GM23338 (cell line): ENCODE measurements at regions not wholly inside any gene's neighbourhood (a gene's known extent, or its start where the extent isn't known, plus 50 kb on each side); places are given as distances from the start of the nearest gene placed in this dataset.
"Not testable (repeated sequence)": the region's sequence is repeated elsewhere in the genome, so short reads cannot be mapped to it uniquely, and the experiment has no call there.

Experiments
- ATAC-seq: fragments of 200-7000 bp; cut with Tn5 transposase; 3 replicates; pipeline ENCODE4 v1.9.1; 2020
- DNase-seq: peaks from one replicate; pipeline ENCODE4 v3.0.0-alpha.2; 2015; ENCODE audit warnings: low spot score
- H2AFZ ChIP-seq: fragments of 200-600 bp; sonication (generic); 2 replicates; pipeline ENCODE4 v1.8.0; 2016; ENCODE audit warnings: antibody characterized with exemption, mild to moderate bottlenecking, moderate library complexity
- H3F3A ChIP-seq: fragments of 200-600 bp; sonication (generic); replicated peaks from 2 replicates; pipeline ENCODE4 v1.8.0; 2017; ENCODE audit warnings: antibody characterized with exemption, mixed run types, low read depth
- H3K27ac ChIP-seq: fragments of 200-600 bp; sonication (generic); 2 replicates; pipeline ENCODE4 v1.6.1; 2016; ENCODE audit warnings: low read depth
- H3K27me3 ChIP-seq: fragments of 200-600 bp; sonication (generic); 2 replicates; pipeline ENCODE4 v1.8.0; 2016; ENCODE audit warnings: mild to moderate bottlenecking, mixed run types, moderate library complexity; ENCODE audit not compliant: insufficient read depth
- H3K36me3 ChIP-seq: fragments of 200-600 bp; sonication (generic); 2 replicates; pipeline ENCODE4 v1.8.0; 2016; ENCODE audit warnings: mild to moderate bottlenecking; ENCODE audit not compliant: insufficient read depth
- H3K4me1 ChIP-seq: fragments of 200-600 bp; sonication (generic); 2 replicates; pipeline ENCODE4 v1.8.0; 2016; ENCODE audit warnings: mild to moderate bottlenecking, moderate library complexity; ENCODE audit not compliant: insufficient read depth
- H3K4me2 ChIP-seq: fragments of 200-600 bp; sonication (generic); 2 replicates; pipeline ENCODE4 v1.7.1; 2017; ENCODE audit warnings: mixed run types
- H3K4me3 ChIP-seq: fragments of 200-600 bp; sonication (generic); 2 replicates; pipeline ENCODE4 v1.6.1; 2016; ENCODE audit warnings: mixed run types
- H3K79me2 ChIP-seq: fragments of 200-600 bp; sonication (generic); replicated peaks from 2 replicates; pipeline ENCODE4 v1.8.0; 2017; ENCODE audit warnings: mild to moderate bottlenecking; ENCODE audit not compliant: insufficient read depth
- H3K9me2 ChIP-seq: fragments of 200-600 bp; sonication (generic); 2 replicates; pipeline ENCODE4 v1.8.0; 2017; ENCODE audit not compliant: insufficient read depth
- H4K20me1 ChIP-seq: fragments of 200-600 bp; sonication (generic); replicated peaks from 2 replicates; pipeline ENCODE4 v1.8.0; 2017; ENCODE audit warnings: mild to moderate bottlenecking; ENCODE audit not compliant: insufficient read depth
- H3K27ac Mint-ChIP-seq: 2 replicates; pipeline ENCODE4 v1.8.0; 2020; ENCODE audit warnings: inconsistent platforms, mild to moderate bottlenecking, moderate library complexity, mixed read lengths
- H3K27me3 Mint-ChIP-seq: 3 replicates; pipeline ENCODE4 v1.8.0; 2022; ENCODE audit warnings: low read depth, mild to moderate bottlenecking, moderate library complexity, mixed read lengths, inconsistent platforms; ENCODE audit not compliant: insufficient read depth, poor library complexity
- H3K36me3 Mint-ChIP-seq: 3 replicates; pipeline ENCODE4 v1.8.0; 2021; ENCODE audit warnings: low read depth, mild to moderate bottlenecking, inconsistent platforms, moderate library complexity, mixed read lengths
- H3K4me1 Mint-ChIP-seq: 3 replicates; pipeline ENCODE4 v1.8.0; 2020; ENCODE audit warnings: mild to moderate bottlenecking, inconsistent platforms, mixed read lengths
- H3K4me3 Mint-ChIP-seq: 3 replicates; pipeline ENCODE4 v1.8.0; 2021; ENCODE audit warnings: moderate library complexity, mild to moderate bottlenecking, inconsistent platforms, mixed read lengths
- H3K9me3 Mint-ChIP-seq: 3 replicates; pipeline ENCODE4 v1.8.0; 2020; ENCODE audit warnings: moderate library complexity, mild to moderate bottlenecking, inconsistent platforms, mixed read lengths

- not testable (repeated sequence) for DNase-seq, H3K36me3 ChIP-seq, H3K27ac ChIP-seq, H3K4me3 ChIP-seq, H3K27me3 ChIP-seq, H3K4me1 Mint-ChIP-seq, H3K9me2 ChIP-seq, H3K4me3 Mint-ChIP-seq, H3K27ac Mint-ChIP-seq, H3F3A ChIP-seq, H4K20me1 ChIP-seq, ATAC-seq, H3K4me2 ChIP-seq, H3K4me1 ChIP-seq, H3K79me2 ChIP-seq, H3K27me3 Mint-ChIP-seq, H2AFZ ChIP-seq
- Mint-ChIP-seq H3K9me3 (peaks cover 86% of the 10 kb centered on the region), H3K36me3 (peaks cover 10% of the 10 kb centered on the region; the same call in 1 of the 3 replicates)
Observed at GRCh38 chr9:64020696-64021491, 1264.1 kb downstream of the FOXD4L5 start.

DNA sequence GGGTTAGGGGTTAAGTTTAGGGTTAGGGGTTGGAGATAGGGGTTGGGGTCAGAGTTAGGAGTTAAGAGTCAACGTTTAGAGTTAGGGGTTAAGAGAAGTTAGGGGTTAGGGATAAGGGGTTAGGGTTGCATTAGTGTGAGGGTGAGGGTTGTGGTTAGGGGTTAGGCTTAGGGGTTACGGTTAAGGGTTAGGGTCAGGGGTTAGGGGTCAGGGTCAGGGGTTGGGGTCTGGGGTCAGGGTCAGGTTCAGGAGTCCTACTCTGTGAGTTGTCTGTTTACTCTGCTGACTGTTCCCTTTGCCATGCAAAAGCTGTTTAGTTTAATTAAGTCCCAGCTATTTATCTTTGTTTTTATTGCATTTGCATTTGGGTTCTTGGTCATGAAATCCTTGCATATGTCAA is 1267.3 kb downstream of the FOXD4L5 start:
- not testable (repeated sequence) for H3K4me1 ChIP-seq, H3K9me2 ChIP-seq, H3K4me3 Mint-ChIP-seq, H3K36me3 ChIP-seq, ATAC-seq, DNase-seq, H3K4me1 Mint-ChIP-seq, H3K27ac Mint-ChIP-seq, H3K27me3 Mint-ChIP-seq, H3K79me2 ChIP-seq, H2AFZ ChIP-seq, H3F3A ChIP-seq, H3K4me3 ChIP-seq, H3K4me2 ChIP-seq, H4K20me1 ChIP-seq, H3K27me3 ChIP-seq, H3K27ac ChIP-seq
- Mint-ChIP-seq H3K36me3 (peaks cover 19% of the 10 kb centered on the region; the same call in 2 of the 3 replicates), H3K9me3 (peaks cover 86% of the 10 kb centered on the region)

- peaks cover 86% of the 10 kb centered on the region for H3K9me3 Mint-ChIP-seq
Observed at GRCh38 chr9:64016845-64017406, 1268.1 kb downstream of the FOXD4L5 start.

GRCh38 chr9:64016246-64016645 is 1268.8 kb downstream of the FOXD4L5 start:
- not testable (repeated sequence) for ATAC-seq, DNase-seq, H3K9me2 ChIP-seq, H3K27ac Mint-ChIP-seq, H2AFZ ChIP-seq, H3K79me2 ChIP-seq, H4K20me1 ChIP-seq, H3K4me1 ChIP-seq, H3F3A ChIP-seq, H3K4me3 Mint-ChIP-seq, H3K27ac ChIP-seq, H3K4me1 Mint-ChIP-seq, H3K4me3 ChIP-seq, H3K4me2 ChIP-seq, H3K36me3 ChIP-seq, H3K27me3 Mint-ChIP-seq, H3K27me3 ChIP-seq
- H3K36me3 Mint-ChIP-seq = peaks cover 15% of the 10 kb centered on the region; the same call in 2 of the 3 replicates
- H3K9me3 Mint-ChIP-seq = peaks cover 83% of the 10 kb centered on the region

More at GRCh38 chr9:64016845-64017406, 1268.1 kb downstream of the FOXD4L5 start:
- H3K36me3 Mint-ChIP-seq = peaks cover 19% of the 10 kb centered on the region; the same call in 2 of the 3 replicates
- not testable (repeated sequence) for H3K27ac Mint-ChIP-seq, H3K4me2 ChIP-seq, H3K27ac ChIP-seq, H3K4me1 Mint-ChIP-seq, H4K20me1 ChIP-seq, H3K4me3 ChIP-seq, H3K36me3 ChIP-seq, H3K27me3 Mint-ChIP-seq, ATAC-seq, H3K4me1 ChIP-seq, H3K79me2 ChIP-seq, H3K27me3 ChIP-seq, H2AFZ ChIP-seq, DNase-seq, H3F3A ChIP-seq, H3K9me2 ChIP-seq, H3K4me3 Mint-ChIP-seq
